GM12801 (cell line): ENCODE measurements at regions not wholly inside any gene's neighbourhood (a gene's known extent, or its start where the extent isn't known, plus 50 kb on each side); places are given as distances from the start of the nearest gene placed in this dataset.

ENCODE experiments used
- TF ChIP-seq, protein P1 (sequence below): IDR thresholded peaks from one replicate; pipeline ENCODE4 v1.5.1; 2011; ENCODE audit warnings: control low read depth; ENCODE audit not compliant: insufficient read length; ENCODE audit errors: extremely low read depth

DNA sequence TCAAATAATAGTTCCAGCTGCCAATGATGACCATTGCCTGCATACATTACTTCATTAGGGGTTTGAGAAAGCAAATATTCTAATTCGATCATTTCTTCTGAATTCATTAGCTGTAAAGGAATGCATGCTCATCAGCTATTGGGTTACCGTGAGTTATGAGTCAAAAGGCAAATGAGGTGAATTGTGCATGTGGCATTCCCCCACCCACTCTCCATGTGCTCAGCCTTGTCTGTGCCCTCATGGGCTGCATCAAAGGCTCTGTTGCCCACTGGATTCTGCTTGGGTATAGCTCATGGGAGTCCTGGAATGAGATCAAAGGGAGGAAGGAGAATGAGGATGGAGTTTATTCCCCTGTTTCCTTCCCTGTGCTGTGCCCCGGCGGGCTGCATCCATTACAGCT lies 99.3 kb upstream of the CHRNA7 start:
- TF ChIP-seq, protein P1, sequence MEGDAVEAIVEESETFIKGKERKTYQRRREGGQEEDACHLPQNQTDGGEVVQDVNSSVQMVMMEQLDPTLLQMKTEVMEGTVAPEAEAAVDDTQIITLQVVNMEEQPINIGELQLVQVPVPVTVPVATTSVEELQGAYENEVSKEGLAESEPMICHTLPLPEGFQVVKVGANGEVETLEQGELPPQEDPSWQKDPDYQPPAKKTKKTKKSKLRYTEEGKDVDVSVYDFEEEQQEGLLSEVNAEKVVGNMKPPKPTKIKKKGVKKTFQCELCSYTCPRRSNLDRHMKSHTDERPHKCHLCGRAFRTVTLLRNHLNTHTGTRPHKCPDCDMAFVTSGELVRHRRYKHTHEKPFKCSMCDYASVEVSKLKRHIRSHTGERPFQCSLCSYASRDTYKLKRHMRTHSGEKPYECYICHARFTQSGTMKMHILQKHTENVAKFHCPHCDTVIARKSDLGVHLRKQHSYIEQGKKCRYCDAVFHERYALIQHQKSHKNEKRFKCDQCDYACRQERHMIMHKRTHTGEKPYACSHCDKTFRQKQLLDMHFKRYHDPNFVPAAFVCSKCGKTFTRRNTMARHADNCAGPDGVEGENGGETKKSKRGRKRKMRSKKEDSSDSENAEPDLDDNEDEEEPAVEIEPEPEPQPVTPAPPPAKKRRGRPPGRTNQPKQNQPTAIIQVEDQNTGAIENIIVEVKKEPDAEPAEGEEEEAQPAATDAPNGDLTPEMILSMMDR = no peak

DNA sequence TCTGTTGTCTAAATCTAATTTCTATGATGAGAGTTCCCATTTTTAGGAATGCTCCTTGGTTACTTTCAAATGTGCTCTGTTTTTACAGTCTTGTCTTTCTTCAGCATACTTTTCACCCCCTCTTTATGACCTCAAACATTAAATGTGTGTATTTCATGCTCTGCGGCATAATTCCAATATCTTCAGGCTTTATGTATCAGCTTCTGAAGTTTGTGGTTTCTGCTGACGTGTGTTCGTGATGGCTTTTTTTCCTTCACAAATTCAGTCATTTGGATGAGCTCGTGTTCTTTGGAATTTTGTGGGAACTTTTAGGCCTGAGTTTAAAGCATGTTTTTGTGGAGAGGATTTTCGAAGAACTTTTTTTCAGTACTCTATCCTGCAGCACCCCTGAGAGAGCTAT lies 97.7 kb upstream of the CHRNA7 start:
- TF ChIP-seq, protein P1 = no peak

DNA sequence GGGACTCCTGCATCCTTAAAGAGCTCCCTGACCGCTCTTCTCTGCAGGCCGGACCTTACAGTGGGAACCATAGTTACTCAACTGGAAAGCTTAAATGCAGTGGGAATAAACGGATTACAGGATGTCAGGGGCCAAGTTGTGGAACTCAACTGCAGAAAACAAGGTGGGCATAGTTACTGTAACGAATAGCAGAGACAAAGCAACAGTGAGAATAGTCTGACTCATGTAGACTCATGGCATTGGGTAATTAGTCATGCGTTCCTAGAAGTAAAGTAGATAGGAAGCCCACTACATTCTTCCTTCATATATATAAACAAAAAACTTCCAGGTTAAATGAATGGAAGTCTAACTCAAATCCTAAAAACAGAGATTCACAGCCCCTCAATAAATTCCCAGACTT lies 95.5 kb upstream of the CHRNA7 start:
- TF ChIP-seq, protein P1 = no peak

DNA sequence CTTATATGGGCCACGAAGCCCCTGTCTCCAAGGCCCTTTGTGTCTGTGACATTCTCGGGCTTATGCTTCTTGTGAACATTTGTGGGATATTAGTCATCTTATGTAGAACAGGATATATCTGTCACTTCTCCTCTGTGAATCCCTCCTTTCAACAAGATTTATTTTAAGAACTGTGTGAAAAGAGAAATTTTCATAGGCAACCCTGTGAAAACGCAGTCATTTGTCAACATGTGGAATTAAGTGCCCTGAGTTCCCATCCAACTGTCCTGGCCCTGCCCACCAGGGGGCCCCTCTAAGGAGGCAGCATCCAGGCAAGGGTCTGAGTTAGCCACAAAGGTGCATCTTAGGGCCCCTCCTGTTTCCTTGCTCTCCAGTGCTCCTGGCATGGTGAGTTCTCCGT lies 76.8 kb upstream of the CHRNA7 start:
- TF ChIP-seq, protein P1 = no peak

DNA sequence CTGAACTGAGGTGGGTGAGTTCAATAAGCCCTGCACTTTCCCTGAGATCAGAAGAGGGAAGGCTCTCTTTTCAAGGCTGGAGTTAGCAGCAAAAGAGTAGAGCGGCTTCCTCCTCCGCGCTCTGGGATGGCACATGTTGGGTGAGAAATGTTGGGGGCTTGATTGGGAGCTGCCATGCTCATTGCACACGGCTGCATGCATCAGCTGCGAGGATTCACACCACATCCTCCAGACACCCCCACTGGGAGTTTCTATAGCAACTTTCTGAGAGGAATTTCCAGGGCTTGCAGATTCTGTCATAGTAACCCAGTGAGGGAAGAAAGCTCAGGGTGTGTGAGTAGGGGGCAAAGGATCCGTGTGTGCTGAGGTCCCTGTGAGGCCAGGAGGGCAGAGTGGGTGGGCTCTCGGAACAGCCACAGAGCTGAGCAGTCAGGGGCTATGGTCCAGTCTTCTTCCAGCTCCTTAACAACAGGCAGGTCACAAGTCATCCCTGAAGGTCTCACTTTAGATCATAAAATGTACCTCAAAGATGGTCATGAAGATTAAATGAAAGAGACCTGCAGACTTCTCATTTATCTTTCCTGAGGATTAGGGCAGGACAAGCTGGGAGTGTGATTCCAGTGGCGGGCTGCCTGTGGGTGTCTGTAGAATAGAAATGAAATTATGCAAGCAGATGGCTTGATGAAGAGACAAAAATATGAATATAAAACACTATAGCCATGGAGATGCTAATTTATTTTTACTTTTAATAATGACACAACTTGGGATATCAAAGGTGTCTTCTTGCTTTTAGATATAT lies 75.7 kb upstream of the CHRNA7 start:
- TF ChIP-seq, protein P1 = no peak

DNA sequence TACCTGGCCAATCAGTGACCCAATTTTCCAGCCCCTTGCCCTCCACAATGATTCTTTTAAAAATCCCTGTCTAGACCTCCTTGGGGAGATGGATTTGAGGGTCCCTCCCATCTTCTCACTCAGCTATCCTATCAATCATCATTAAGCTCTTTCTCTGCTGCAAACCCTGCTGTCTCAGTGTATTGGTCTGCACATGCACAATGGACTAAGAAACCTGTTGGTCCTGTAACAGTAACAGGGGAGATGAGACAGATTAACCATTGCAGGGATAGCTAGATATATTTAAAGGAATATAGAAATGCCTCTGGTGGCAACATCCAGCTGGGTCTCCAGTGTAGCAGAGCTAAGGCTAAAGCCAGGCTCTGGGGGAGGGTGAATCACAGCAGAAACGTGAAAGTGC lies 74.6 kb upstream of the CHRNA7 start:
- TF ChIP-seq, protein P1 = no peak

DNA sequence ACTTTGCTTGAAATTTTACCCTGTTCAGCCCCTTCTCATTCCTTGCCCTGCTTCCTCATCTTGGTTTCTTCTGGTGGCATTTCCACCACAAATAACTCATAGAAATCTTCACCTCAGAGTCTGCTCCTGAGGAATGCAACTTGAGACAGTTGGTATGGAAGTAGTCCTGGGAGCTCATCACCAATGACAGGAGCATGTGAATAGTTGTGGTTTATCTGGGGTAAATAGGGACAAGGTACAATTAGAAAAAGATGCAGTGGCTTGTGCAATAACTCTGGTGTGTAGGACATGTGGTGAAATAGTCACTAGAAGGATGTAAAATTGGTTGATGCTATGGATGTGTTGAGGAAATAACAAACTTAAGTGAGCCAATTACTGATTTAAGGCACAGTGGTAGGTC lies 72.7 kb upstream of the CHRNA7 start:
- TF ChIP-seq, protein P1 = no peak
